ENCODE measurements at regions not wholly inside any gene's neighbourhood (a gene's known extent, or its start where the extent isn't known, plus 50 kb on each side); places are given as distances from the start of the nearest gene placed in this dataset.

DNA sequence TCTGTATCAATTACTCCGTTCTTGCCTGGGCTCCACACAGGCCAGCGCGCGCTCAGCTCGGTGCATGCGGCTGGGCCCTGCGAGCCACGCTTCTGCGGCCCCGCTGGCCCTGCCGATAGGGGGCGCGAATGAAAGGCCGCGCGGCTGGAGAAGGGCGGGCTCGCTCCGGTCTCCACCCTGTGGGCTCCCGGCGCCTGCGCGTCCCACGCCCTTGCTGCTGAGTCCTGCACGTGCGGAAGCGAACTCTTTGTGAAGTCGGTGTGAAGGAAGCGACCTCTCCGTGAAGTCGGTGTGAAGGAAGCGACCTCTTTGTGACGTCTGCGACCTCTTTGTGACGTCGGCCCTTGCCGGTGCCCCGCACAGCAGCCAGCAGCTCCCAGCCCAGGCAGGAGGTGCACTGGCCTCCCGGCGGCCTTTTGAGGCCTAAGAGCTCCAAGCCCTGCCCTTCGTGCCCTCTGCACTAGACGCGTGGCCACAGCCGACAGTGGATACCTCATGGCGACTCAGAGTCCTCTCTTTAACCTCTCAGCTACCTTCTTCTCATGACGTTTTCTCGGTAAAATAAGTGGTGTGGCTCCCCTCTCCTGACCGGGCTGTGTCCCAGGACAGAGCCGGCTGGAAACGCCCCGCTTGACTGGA lies 391.9 kb upstream of the RAB6C start:
- WGBS = 92% methylated on average over 51 of the region's 51 CpGs

DNA sequence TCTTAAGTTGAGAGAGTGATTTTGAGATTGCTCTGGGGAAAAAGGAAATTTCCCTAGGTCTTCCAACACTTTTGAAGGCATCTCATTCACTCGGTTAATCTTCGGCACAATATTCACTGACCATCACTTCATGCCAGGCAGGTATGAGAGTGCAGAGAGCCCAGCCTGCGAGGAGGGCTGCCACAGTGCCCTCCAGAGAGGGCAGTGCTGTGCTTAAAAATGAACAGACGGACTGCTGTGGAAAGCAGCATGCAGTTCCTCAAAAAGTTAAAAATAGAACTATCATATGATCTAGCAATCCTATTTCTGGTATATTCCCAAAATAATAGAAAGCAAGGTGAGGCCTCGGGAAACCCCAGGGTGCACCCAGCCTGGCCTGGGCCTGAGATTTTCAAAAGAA lies 374.9 kb upstream of the RAB6C start:
- Histone ChIP-seq H3K9me3 (ENCODE audit: insufficient read depth, low read depth, low read length) (no peaks in the 10 kb centered on the region), H3K27ac (ENCODE audit: low read depth, low read length) (no peak overlapping the region), H3K4me1 (ENCODE audit: insufficient read depth, low read length) (0 out of 2 replicates have a peak, but pooled peaks cover 4% of the 10 kb centered on the region), H3K9ac (ENCODE audit: low read depth, low read length) (no peak overlapping the region), H3K27me3 (ENCODE audit: insufficient read depth, low read length) (no peaks in the 10 kb centered on the region), H3K36me3 (ENCODE audit: insufficient read depth, low read length) (no peaks in the 10 kb centered on the region), H3K4me3 (ENCODE audit: low read length) (no peak overlapping the region)
- 91% methylated on average over 5 of the region's 5 CpGs for WGBS

More for the DNA sequence above, 391.9 kb upstream of the RAB6C start:
- Histone ChIP-seq H3K9me3 (ENCODE audit: insufficient read depth, low read depth, low read length) (no peaks in the 10 kb centered on the region), H3K4me3 (ENCODE audit: low read length) (no peak overlapping the region), H3K36me3 (ENCODE audit: insufficient read depth, low read length) (no peaks in the 10 kb centered on the region), H3K27me3 (ENCODE audit: insufficient read depth, low read length) (peaks cover 5% of the 10 kb centered on the region; the same call in 1 of the 2 replicates), H3K4me1 (ENCODE audit: insufficient read depth, low read length) (no peaks in the 10 kb centered on the region; the same call in 1 of the 2 replicates), H3K27ac (ENCODE audit: low read depth, low read length) (no peak overlapping the region), H3K9ac (ENCODE audit: low read depth, low read length) (no peak overlapping the region)

DNA sequence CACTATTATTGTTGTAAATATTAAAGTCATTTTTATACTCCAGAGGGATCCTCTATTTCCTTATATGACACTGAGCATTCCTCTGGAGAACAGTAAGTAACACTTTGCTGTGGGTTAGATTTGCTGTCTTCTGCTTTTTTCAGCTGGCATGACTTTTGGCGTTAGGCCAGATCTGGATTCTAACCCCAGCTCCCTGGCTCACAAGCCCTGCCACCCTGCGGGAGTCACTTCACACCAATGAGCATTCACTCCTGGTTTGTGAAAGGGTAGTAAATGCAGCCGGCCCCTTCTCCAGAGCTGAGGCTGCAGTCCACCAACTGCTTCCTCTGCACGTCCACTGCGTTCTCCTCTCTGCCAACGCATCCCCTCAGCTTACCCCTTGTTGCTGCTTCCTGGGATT lies 373.8 kb upstream of the RAB6C start:
- Histone ChIP-seq H3K4me3 (ENCODE audit: low read length) (no peak overlapping the region), H3K9ac (ENCODE audit: low read depth, low read length) (no peak overlapping the region), H3K27ac (ENCODE audit: low read depth, low read length) (no peak overlapping the region), H3K4me1 (ENCODE audit: insufficient read depth, low read length) (0 out of 2 replicates have a peak, but pooled peaks cover 4% of the 10 kb centered on the region), H3K9me3 (ENCODE audit: insufficient read depth, low read depth, low read length) (no peaks in the 10 kb centered on the region), H3K36me3 (ENCODE audit: insufficient read depth, low read length) (no peaks in the 10 kb centered on the region), H3K27me3 (ENCODE audit: insufficient read depth, low read length) (no peaks in the 10 kb centered on the region)
- 87% methylated on average over 6 of the region's 6 CpGs for WGBS

DNA sequence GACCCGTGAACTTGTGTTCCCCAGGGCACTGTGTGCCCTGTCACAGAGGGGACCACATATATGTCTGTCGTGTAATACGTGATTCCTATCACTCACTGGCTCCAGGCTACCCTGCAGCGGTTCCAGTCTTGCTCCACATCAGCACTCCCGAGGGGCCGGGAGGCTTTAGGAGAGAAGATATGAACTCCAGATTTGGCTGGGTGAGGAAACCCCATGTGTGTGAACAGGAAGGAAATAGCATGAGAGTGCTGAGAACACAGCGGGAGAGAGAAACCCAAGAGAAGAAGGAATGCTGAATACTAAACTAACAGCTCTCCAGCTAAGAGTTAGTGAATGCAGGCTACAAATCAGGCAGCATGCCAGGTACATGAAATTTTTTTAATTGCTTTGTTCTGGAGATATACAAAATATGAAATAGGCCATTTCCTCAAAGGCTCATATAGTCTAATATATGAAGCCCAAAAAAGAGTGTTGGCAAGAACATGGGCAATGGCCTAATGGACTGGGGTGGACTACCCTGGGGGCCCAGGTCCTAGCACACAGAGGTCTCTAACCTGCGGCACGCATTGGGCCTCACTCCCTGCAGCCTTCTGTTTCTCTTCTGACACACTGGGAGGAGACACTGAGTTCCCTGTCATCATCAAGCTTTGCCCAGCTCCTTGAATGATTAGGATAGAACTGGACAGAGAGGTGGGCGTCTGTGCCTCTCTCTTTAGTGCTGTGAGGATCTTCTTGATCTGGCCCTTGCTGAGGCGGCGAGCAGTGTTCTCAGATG lies 372.8 kb upstream of the RAB6C start:
- Histone ChIP-seq H3K4me3 (ENCODE audit: low read length) (no peak overlapping the region), H3K9ac (ENCODE audit: low read depth, low read length) (no peak overlapping the region), H3K4me1 (ENCODE audit: insufficient read depth, low read length) (0 out of 2 replicates have a peak, but pooled peaks cover 4% of the 10 kb centered on the region), H3K36me3 (ENCODE audit: insufficient read depth, low read length) (no peaks in the 10 kb centered on the region), H3K9me3 (ENCODE audit: insufficient read depth, low read depth, low read length) (no peaks in the 10 kb centered on the region), H3K27ac (ENCODE audit: low read depth, low read length) (no peak overlapping the region), H3K27me3 (ENCODE audit: insufficient read depth, low read length) (no peaks in the 10 kb centered on the region)
- WGBS = 72% methylated on average over 12 of the region's 12 CpGs

DNA sequence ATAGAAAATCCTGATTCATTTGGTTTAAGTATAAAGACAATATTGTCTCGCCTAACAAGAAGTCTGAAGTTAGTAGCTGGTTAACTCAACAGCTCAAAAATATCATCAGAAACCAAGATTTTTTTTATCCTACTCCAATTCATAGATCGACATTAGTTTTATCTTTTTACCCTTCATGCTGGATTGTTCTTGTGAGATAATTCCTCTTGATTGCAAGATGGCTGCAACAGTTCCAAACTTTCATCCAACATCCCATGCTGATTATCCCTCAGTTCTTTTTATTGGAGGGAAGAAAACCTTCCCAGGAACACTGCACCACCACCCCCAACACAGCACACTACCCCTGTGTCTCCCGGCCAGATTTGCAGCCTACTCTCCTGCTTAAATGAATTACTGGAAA lies 370.2 kb upstream of the RAB6C start:
- no peaks in the 10 kb centered on the region for H3K27me3 ChIP-seq (ENCODE audit: insufficient read depth, low read length)
- no peak overlapping the region for H3K9ac ChIP-seq (ENCODE audit: low read depth, low read length)
- H3K4me1 ChIP-seq (ENCODE audit: insufficient read depth, low read length) = peaks cover 14% of the 10 kb centered on the region; the same call in 1 of the 2 replicates
- WGBS = 96% methylated on average over 3 of the region's 3 CpGs
- H3K36me3 ChIP-seq (ENCODE audit: insufficient read depth, low read length) = no peaks in the 10 kb centered on the region
- no peaks in the 10 kb centered on the region for H3K9me3 ChIP-seq (ENCODE audit: insufficient read depth, low read depth, low read length)
- no peak overlapping the region for H3K4me3 ChIP-seq (ENCODE audit: low read length)
- H3K27ac ChIP-seq (ENCODE audit: low read depth, low read length) = no peak overlapping the region

DNA sequence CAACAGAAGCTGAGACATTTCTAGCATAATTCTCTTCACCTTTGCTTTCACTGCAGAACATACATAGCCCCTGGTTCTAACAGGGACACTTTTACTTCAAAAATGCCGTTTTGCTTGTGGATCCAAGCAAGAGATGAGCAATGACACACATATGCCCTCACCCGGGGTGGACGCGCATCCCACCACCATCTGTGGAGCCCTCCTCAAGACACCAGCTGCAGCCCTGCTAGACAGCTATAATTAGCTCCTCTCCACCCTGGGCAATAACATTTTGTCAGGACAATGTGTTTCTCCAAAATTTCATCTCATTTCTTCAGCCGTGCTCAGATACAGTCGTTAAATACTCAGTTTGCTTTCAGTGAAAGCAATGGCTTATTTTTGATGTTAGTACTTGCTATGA lies 368.7 kb upstream of the RAB6C start:
- Histone ChIP-seq H3K27ac (ENCODE audit: low read depth, low read length) (no peak overlapping the region), H3K27me3 (ENCODE audit: insufficient read depth, low read length) (no peaks in the 10 kb centered on the region), H3K9ac (ENCODE audit: low read depth, low read length) (no peak overlapping the region), H3K36me3 (ENCODE audit: insufficient read depth, low read length) (no peaks in the 10 kb centered on the region), H3K4me3 (ENCODE audit: low read length) (no peak overlapping the region), H3K4me1 (ENCODE audit: insufficient read depth, low read length) (peaks cover 14% of the 10 kb centered on the region; the same call in 1 of the 2 replicates), H3K9me3 (ENCODE audit: insufficient read depth, low read depth, low read length) (no peaks in the 10 kb centered on the region)
- 98% methylated on average over 6 of the region's 6 CpGs for WGBS

DNA sequence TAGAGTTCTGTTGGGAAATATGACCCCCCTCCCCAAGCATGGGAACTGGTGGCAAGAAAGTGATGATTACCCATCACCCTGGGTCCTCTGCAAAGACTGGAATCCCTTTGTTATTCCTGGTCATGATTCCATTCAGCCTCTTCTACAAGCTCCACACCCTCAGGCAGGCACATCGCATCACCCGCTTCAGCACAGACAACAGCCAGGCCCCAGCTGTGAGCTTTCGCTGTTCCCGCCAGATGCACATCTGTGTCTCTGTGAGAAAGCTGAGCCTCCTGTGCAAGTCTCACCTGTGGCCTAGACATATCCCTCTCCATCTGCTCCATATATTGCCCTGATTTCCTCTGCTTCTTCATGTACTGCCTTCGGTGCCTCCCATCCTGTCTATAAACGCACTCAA lies 368.0 kb upstream of the RAB6C start:
- H3K9ac ChIP-seq (ENCODE audit: low read depth, low read length) = no peak overlapping the region
- H3K4me3 ChIP-seq (ENCODE audit: low read length) = no peak overlapping the region
- 88% methylated on average over 6 of the region's 6 CpGs for WGBS
- H3K27ac ChIP-seq (ENCODE audit: low read depth, low read length) = no peak overlapping the region
- no peaks in the 10 kb centered on the region for H3K27me3 ChIP-seq (ENCODE audit: insufficient read depth, low read length)
- H3K4me1 ChIP-seq (ENCODE audit: insufficient read depth, low read length) = peaks cover 10% of the 10 kb centered on the region; the same call in 1 of the 2 replicates
- H3K36me3 ChIP-seq (ENCODE audit: insufficient read depth, low read length) = no peaks in the 10 kb centered on the region
- no peaks in the 10 kb centered on the region for H3K9me3 ChIP-seq (ENCODE audit: insufficient read depth, low read depth, low read length)

DNA sequence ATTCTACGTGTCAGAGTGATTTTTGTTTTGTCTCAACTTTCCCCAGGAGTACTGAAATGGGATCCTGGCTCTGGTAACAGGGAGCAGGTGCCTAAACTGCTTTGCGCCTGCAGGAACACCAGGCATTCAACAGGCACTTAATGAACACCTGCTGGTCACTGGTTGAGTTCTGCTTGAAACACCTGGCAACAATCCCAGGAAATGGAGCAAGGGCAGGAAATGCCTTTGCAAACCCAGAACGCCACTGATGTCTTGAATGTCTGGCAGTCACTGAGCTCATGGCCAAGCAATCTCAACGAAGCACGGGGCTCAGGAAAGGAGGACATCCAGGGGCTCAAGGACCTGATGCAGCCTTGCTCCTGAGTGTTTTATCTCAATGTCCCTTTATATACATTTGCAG lies 360.0 kb upstream of the RAB6C start:
- H3K27me3 ChIP-seq (ENCODE audit: insufficient read depth, low read length) = no peaks in the 10 kb centered on the region
- H3K36me3 ChIP-seq (ENCODE audit: insufficient read depth, low read length) = no peaks in the 10 kb centered on the region
- H3K27ac ChIP-seq (ENCODE audit: low read depth, low read length) = no peak overlapping the region
- no peak overlapping the region for H3K4me3 ChIP-seq (ENCODE audit: low read length)
- peaks cover 15% of the 10 kb centered on the region for H3K4me1 ChIP-seq (ENCODE audit: insufficient read depth, low read length)
- 74% methylated on average over 5 of the region's 5 CpGs for WGBS
- no peak overlapping the region for H3K9ac ChIP-seq (ENCODE audit: low read depth, low read length)
- H3K9me3 ChIP-seq (ENCODE audit: insufficient read depth, low read depth, low read length) = no peaks in the 10 kb centered on the region

DNA sequence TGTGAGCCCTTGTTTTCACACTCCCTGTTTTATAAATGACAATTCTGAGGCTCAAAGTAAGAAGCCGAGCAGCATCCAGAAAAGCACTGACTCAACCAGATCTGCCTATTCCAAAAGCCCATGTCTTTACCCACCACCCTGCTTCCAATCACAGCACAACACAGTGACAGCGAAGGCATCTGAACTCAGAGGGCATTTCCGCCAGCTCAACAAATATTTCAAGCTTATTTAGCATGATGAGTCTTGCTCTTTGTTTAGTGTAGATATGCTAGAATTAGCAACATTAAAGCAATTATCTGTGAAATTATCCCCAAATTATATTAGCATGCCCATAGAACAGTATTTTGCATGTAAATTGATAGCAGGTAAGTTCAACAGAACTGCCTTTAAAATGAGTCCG lies 359.1 kb upstream of the RAB6C start:
- Histone ChIP-seq H3K9ac (ENCODE audit: low read depth, low read length) (no peak overlapping the region), H3K4me3 (ENCODE audit: low read length) (no peak overlapping the region), H3K36me3 (ENCODE audit: insufficient read depth, low read length) (no peaks in the 10 kb centered on the region), H3K27me3 (ENCODE audit: insufficient read depth, low read length) (no peaks in the 10 kb centered on the region), H3K4me1 (ENCODE audit: insufficient read depth, low read length) (peaks cover 15% of the 10 kb centered on the region), H3K27ac (ENCODE audit: low read depth, low read length) (no peak overlapping the region), H3K9me3 (ENCODE audit: insufficient read depth, low read depth, low read length) (no peaks in the 10 kb centered on the region)
- 83% methylated on average over 4 of the region's 4 CpGs for WGBS

DNA sequence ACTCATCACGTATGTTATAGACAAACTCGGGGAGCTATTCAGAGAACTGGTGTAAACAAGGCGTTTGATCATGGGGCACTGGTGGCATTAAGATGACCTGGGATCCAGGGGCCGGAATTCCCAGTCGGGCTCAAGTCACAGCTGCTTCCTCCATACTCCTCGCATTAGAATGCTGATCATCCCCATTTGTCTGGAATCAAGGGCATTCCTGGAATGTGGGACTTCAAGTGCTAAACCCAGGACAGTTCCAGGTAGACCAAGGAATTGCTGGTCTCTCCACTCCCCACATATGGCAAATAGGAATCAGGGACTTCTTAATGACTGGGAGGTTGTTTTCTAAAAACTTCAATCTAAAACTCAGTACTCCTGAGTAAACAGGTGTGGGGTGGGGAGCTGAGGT lies 355.7 kb upstream of the RAB6C start:
- no peaks in the 10 kb centered on the region for H3K36me3 ChIP-seq (ENCODE audit: insufficient read depth, low read length)
- H3K4me1 ChIP-seq (ENCODE audit: insufficient read depth, low read length) = peaks cover 15% of the 10 kb centered on the region
- 86% methylated on average over 6 of the region's 6 CpGs for WGBS
- H3K9me3 ChIP-seq (ENCODE audit: insufficient read depth, low read depth, low read length) = no peaks in the 10 kb centered on the region
- no peak overlapping the region for H3K4me3 ChIP-seq (ENCODE audit: low read length)
- H3K27ac ChIP-seq (ENCODE audit: low read depth, low read length) = no peak overlapping the region
- no peaks in the 10 kb centered on the region for H3K27me3 ChIP-seq (ENCODE audit: insufficient read depth, low read length)
- no peak overlapping the region for H3K9ac ChIP-seq (ENCODE audit: low read depth, low read length)

DNA sequence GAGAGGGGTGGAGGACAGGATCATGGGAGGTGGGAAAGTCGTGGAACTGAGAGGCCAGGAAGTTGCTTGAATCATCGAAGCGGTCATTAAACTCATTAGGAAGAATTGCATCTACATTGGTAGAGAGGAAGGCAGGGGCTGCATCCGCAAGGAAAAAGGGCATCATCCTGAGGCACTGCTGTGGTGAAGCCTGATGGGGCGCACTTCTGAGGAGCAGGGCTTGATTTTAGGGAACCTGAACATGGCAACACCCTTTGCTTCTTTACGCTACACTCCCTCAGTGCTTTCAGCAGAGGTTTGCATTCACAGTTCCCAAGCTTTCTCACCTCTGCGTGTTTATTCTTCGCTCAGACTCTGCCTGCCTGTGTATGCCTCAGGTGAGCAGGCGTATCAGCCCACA lies 352.0 kb upstream of the RAB6C start:
- 90% methylated on average over 9 of the region's 9 CpGs for WGBS
- Histone ChIP-seq H3K27me3 (ENCODE audit: insufficient read depth, low read length) (no peaks in the 10 kb centered on the region), H3K36me3 (ENCODE audit: insufficient read depth, low read length) (no peaks in the 10 kb centered on the region), H3K4me1 (ENCODE audit: insufficient read depth, low read length) (peaks cover 3% of the 10 kb centered on the region; the same call in 1 of the 2 replicates), H3K27ac (ENCODE audit: low read depth, low read length) (no peak overlapping the region), H3K9me3 (ENCODE audit: insufficient read depth, low read depth, low read length) (no peaks in the 10 kb centered on the region), H3K4me3 (ENCODE audit: low read length) (no peak overlapping the region), H3K9ac (ENCODE audit: low read depth, low read length) (no peak overlapping the region)
